Fibroblast of skin of back (primary cell): ENCODE measurements at regions not wholly inside any gene's neighbourhood (a gene's known extent, or its start where the extent isn't known, plus 50 kb on each side); places are given as distances from the start of the nearest gene placed in this dataset.

Experiments
- DNase-seq: peaks from one replicate; pipeline ENCODE4 v3.0.0-alpha.2; 2013

- DNase-seq = no peak
Observed at GRCh38 chr3:182603501-182603900, 189.8 kb upstream of the ATP11B start.

- DNase-seq = no peak
Observed at GRCh38 chr3:182605882-182606611, 187.3 kb upstream of the ATP11B start.

DNA sequence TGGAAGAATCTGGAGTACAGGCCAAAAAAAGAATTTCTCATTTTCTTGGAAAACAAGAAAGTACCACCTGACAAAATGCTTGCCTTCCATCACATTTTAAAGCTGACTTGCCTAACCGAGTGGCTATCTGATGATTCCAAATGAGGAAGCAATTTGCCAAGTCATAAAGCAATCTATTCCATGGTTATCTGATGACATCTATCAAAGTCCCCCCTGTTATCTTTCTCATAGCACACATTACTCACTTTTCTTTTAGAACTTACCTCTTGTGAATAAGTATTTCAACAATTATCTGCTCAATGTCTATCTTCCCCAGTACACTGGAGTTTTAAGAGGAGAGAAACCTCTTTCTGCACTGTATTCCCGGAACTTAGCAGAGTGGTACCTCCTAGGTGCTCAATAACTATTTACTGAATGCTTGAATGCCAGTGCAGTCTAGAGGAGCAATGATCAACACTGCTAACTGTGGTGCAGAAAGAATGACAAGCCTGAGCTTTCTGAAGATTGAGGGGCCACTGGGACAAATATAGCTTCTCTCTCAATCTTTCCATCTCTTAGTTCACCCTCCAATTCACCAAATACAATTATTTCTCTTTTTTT is 186.3 kb upstream of the ATP11B start:
- DNase-seq = no peak

DNA sequence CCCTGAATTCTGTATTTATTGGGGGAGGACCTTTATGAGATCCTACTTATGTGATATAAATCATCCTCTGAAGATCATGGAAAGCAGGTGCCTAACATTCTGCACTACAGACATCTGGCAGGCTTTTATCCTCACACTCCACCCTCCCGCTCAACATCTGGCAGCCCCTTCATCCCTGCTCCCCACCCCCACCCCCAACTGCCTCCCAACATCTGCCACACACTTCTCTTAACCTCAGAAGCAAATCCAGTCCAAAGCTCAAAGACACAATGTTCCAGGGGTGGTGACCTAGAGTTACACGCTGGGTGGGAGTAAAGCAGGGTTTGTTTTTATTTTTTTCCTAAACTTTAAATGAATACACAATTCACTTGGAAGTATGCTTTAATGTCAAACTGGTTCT is 184.5 kb upstream of the ATP11B start:
- DNase-seq = no peak

- no peak for DNase-seq
Observed at GRCh38 chr3:182609575-182610156, 183.6 kb upstream of the ATP11B start.

DNA sequence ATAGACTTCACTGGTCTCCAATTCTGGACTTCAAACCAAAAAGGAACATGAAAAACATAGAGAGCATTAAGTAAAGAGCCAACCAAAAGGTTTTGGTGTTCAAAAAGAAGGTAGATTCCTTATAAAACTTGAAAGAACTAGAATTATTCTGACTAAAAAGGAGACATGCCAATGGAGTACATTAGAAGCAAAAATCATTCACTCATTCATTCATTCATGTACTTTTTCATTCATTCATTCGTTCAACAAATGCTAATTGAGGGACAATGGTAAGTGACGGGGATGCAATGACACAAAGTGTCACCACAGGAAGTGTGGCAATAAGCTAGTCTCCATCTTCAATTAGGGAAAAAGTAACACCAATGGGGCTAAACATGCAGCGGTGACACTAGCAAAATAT is 181.0 kb upstream of the ATP11B start:
- no peak for DNase-seq

GRCh38 chr3:182617500-182617899 is 175.8 kb upstream of the ATP11B start:
- no peak for DNase-seq

GRCh38 chr3:182618085-182618732 is 175.1 kb upstream of the ATP11B start:
- DNase-seq = peak; percentile 24

GRCh38 chr3:182618981-182619591 is 174.2 kb upstream of the ATP11B start:
- peak; percentile 22 for DNase-seq

DNA sequence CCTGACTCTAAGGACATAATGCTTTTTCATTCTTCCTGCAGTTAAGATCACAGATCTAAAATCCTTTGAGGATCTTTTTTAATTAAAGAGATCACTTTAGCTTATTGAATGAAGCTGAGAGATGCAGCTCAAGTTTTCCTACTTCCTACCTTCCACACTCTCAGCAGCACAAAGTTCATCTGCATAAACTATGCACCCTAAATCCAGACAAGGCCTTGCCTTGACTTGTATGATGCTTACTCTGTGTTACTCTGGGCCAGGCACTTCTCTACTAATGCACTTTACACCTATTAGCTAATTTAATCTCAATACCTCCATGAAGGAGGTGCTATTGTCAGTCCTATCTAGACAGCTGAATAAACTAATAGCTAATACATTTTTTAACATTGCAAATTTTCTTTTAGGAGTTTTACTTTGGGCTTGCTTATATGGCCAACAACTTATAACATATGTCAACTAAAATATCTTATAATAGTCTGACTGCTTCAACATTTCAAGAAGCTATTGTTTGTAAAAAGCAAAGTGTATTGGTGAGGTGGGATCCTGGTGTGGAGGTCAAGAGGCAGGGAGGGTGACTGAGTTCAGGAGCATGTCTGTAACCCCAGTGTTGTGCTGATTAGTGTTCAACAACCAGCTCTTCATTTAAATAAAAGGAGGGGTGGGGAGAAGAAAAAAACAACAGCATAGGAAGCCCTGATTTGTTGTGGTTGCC is 172.4 kb upstream of the ATP11B start:
- DNase-seq = no peak

- no peak for DNase-seq
Observed at GRCh38 chr3:182621435-182622240, 171.7 kb upstream of the ATP11B start.

GRCh38 chr3:182622241-182622545 is 171.1 kb upstream of the ATP11B start:
- DNase-seq = no peak

DNA sequence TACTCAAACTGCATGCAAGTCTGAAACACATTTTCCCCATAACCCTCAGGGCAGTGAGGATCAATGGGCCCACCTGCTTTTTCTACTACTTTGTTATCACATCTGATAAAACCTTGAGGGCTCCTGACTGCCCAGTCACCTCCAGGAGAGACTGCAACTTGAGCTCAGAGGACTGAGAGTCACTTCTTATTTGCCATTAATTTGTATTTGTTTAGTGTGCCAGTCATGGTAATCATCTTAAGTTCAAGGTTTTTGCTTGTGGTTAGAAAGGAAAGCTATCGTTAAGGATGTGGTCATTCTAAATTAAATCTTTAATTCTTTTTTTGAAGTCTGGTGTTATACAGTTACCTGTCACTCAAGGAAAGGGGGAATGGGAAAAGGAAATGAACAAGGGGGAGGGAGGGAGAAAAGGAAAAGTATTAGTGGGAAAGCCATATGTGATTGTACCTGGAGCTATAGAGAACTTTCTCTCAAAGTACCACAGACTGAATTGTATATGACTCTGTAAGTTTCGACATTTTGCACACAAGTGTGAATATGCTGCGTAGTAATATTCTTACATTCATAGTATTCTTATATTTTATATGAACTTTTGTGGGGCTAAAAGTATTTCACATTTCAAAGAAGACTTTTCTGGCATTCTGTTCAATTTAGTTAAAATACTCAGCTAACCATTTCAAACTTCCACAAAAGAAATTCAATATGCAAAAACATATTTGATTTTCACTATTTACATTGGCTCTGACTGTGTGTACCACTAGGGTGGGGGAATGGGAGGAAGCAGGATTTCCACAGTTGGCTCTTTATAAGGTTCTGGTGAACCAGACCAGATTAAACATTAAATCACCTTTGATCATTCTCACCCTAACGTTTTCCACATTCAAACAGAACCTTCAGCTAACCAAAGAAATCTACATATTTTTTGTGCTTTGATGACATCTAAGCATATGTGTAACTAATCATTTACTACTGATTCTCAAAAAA is 166.5 kb upstream of the ATP11B start:
- no peak for DNase-seq

GRCh38 chr3:182628531-182628930 is 164.8 kb upstream of the ATP11B start:
- DNase-seq = no peak

- DNase-seq = no peak
Observed at GRCh38 chr3:182629521-182629920, 163.8 kb upstream of the ATP11B start.

DNA sequence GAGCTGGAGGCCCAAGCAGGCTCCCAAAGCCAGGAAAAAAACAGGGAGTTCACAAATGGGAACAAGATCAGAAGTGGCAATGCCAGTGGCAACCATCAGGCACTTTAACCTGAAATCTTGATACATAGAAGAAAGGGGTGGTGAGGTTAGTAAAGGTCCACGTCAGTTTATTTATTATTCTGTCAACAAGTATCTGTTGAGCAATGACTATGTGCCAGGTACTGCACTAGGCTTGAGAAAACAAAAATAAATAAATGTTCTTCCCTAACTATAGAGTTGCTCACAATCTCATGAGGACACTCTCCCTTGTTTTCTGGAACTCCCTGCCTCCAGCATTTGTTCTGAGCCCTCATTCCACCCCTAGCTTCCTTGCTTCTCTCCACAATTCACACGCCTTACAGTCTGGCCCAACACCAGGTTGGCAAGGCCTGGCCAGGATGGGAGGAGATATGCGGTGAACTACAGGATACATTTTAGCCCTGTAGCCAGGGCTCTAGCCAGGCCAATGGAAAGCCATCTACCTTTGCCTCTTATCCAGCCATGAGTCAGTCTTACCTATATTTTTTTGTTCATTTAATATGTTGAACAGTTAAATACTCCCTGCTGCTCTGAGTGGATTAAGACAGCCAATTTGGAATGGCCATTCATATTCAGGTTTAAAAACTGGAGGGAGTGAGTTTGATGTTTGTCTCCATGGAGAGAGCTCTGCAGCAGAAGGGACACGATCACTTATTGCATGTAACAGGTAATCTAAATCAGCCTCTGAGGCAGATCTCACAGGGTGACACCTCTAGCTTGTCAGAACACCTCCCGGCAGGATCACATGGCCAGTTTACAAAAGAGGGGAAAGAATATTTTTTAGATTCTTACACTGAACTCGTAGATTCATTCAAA is 161.9 kb upstream of the ATP11B start:
- no peak for DNase-seq

GRCh38 chr3:182632077-182632393 is 161.3 kb upstream of the ATP11B start:
- DNase-seq = no peak

DNA sequence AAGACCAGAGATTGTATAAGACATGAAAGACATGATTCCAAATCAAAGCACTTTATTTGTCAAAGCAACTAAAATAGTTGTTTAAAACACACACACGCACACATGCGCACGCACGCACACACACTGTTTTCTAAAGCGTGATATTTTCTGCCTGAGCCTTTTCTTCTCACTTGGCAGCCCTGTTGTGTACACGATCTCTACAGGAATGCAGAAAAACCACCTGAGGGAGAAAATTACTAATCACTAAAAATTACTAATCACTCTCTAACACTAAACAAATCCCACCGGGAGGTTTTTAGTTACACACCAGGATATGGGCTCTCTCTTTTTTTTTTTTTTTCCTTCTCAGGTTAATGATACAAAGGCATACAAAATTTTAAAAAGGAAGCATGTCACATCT is 160.1 kb upstream of the ATP11B start:
- DNase-seq = no peak

- no peak for DNase-seq
Observed at GRCh38 chr3:182636646-182637045, 156.7 kb upstream of the ATP11B start.
